PC-9 (cell line): ENCODE measurements at regions not wholly inside any gene's neighbourhood (a gene's known extent, or its start where the extent isn't known, plus 50 kb on each side); places are given as distances from the start of the nearest gene placed in this dataset.

Source experiments
- BruUV-seq: library from RNA; stranded (reverse); fragments of 400-500 nt; replicated peaks from 2 replicates; lab custom pipeline; 2021; lab: Mats Ljungman, UMichigan
- CTCF ChIA-PET: fragments of 300-600 bp; sonication (Branson Sonifier 250); formaldehyde crosslinking; loops from one replicate; lab custom pipeline; 2022; ENCODE audit warnings: antibody characterized with exemption; lab: Charles Lee
- POLR2A ChIA-PET: fragments of 300-600 bp; sonication (Branson Sonifier 250); formaldehyde crosslinking; loops from one replicate; lab custom pipeline; 2022; ENCODE audit warnings: antibody characterized with exemption; ENCODE audit not compliant: unreplicated experiment; lab: Charles Lee
- DNase-seq, 2 experiments: peaks; one replicate each; pipeline versions ENCODE4 v3.0.0 to v3.0.0-alpha.2; 2015 to 2022; ENCODE audit warnings: mixed read lengths in 1 of 2
- H2AFZ ChIP-seq: fragments of 200-600 bp; sonication (generic); 2 replicates; pipeline ENCODE4 v1.8.1; 2017; ENCODE audit warnings: antibody characterized with exemption
- H3F3A ChIP-seq: fragments of 200-600 bp; sonication (generic); 2 replicates; pipeline ENCODE4 v1.8.1; 2017; ENCODE audit warnings: antibody characterized with exemption, mild to moderate bottlenecking, low read depth; ENCODE audit not compliant: insufficient read depth
- H3K27ac ChIP-seq: fragments of 200-600 bp; sonication (generic); 2 replicates; pipeline ENCODE4 v1.6.1; 2016; ENCODE audit warnings: mixed run types
- H3K27me3 ChIP-seq: fragments of 200-600 bp; sonication (generic); 2 replicates; pipeline ENCODE4 v1.6.1; 2016; ENCODE audit warnings: low read depth, mixed run types; ENCODE audit not compliant: insufficient read depth
- H3K36me3 ChIP-seq: fragments of 200-600 bp; sonication (generic); 2 replicates; pipeline ENCODE4 v1.6.1; 2016; ENCODE audit warnings: low read depth, mixed run types
- H3K4me1 ChIP-seq: fragments of 200-600 bp; sonication (generic); replicated peaks from 2 replicates; pipeline ENCODE4 v1.6.1; 2016; ENCODE audit warnings: mixed run types; ENCODE audit not compliant: insufficient read depth
- H3K4me2 ChIP-seq: fragments of 200-600 bp; sonication (generic); 2 replicates; pipeline ENCODE4 v1.6.1; 2017; ENCODE audit warnings: mixed run types
- H3K4me3 ChIP-seq: fragments of 200-600 bp; sonication (generic); 2 replicates; pipeline ENCODE4 v1.6.1; 2016; ENCODE audit warnings: mixed run types
- H3K79me2 ChIP-seq: fragments of 200-600 bp; sonication (generic); 2 replicates; pipeline ENCODE4 v1.6.1; 2017; ENCODE audit warnings: low read depth, mixed run types
- H3K9me2 ChIP-seq: fragments of 200-600 bp; sonication (generic); 2 replicates; pipeline ENCODE4 v1.8.1; 2017; ENCODE audit warnings: mild to moderate bottlenecking; ENCODE audit not compliant: insufficient read depth
- H3K9me3 ChIP-seq: fragments of 200-600 bp; sonication (generic); 2 replicates; pipeline ENCODE4 v1.8.1; 2016; ENCODE audit warnings: low read depth; ENCODE audit not compliant: insufficient read depth
- H4K20me1 ChIP-seq: fragments of 200-600 bp; sonication (generic); 2 replicates; pipeline ENCODE4 v1.8.1; 2017; ENCODE audit not compliant: insufficient read depth
- EZH2 ChIP-seq: fragments of 200-600 bp; sonication (generic); IDR thresholded peaks from 2 replicates; pipeline ENCODE4 v1.8.0; 2017; ENCODE audit warnings: antibody characterized with exemption, low read depth
- intact Hi-C: fragments of 100-400 bp; cut with micrococcal nuclease; formaldehyde crosslinking; loops from one replicate; pipeline ENCODE4 v1.10.0; 2022; ENCODE audit not compliant: unreplicated experiment
- TF ChIP-seq, protein P1 (sequence below): fragments of 200-600 bp; sonication (generic); conservative IDR thresholded peaks from 2 replicates; pipeline ENCODE4 v1.6.1; 2017; ENCODE audit warnings: mixed run types, antibody characterized with exemption, mild to moderate bottlenecking, moderate library complexity

DNA sequence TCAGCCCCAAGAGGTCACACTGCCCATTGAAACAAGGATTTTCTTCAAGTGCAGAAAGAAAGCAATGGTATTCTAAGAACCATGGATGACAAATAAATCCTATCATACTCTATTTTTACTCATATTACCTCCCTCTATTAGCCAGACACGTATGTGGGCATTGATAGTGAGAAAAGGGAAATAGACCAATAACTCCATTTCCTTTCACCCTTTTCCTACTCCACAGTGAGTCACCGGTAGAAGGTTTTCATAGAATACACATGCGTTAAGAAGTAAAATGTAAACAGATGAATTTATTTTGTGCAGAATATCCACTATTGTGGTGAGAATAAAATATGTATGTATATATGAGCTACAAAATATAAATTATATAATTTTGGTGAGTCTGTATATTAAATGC, 568.9 kb upstream of the ADGRL4 start:
- Histone ChIP-seq H3F3A (no peaks in the 10 kb centered on the region), H2AFZ (no peak overlapping the region), H3K79me2 (no peaks in the 10 kb centered on the region), H3K27me3 (no peaks in the 10 kb centered on the region), H3K4me2 (no peak overlapping the region), H3K27ac (no peak overlapping the region), H4K20me1 (no peaks in the 10 kb centered on the region), H3K4me1 (no peaks in the 10 kb centered on the region), H3K9me3 (no peaks in the 10 kb centered on the region), H3K36me3 (no peaks in the 10 kb centered on the region), H3K9me2 (no peaks in the 10 kb centered on the region), H3K4me3 (no peak overlapping the region)
- no peak for TF ChIP-seq EZH2
- TF ChIP-seq, protein P1, sequence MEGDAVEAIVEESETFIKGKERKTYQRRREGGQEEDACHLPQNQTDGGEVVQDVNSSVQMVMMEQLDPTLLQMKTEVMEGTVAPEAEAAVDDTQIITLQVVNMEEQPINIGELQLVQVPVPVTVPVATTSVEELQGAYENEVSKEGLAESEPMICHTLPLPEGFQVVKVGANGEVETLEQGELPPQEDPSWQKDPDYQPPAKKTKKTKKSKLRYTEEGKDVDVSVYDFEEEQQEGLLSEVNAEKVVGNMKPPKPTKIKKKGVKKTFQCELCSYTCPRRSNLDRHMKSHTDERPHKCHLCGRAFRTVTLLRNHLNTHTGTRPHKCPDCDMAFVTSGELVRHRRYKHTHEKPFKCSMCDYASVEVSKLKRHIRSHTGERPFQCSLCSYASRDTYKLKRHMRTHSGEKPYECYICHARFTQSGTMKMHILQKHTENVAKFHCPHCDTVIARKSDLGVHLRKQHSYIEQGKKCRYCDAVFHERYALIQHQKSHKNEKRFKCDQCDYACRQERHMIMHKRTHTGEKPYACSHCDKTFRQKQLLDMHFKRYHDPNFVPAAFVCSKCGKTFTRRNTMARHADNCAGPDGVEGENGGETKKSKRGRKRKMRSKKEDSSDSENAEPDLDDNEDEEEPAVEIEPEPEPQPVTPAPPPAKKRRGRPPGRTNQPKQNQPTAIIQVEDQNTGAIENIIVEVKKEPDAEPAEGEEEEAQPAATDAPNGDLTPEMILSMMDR, result no peak
- DNase-seq, result no peak
- intact Hi-C loops, result no loop called here
- BruUV-seq, result no TSS peak
- CTCF ChIA-PET, result no interaction called here
- POLR2A ChIA-PET, result no interaction called here

DNA sequence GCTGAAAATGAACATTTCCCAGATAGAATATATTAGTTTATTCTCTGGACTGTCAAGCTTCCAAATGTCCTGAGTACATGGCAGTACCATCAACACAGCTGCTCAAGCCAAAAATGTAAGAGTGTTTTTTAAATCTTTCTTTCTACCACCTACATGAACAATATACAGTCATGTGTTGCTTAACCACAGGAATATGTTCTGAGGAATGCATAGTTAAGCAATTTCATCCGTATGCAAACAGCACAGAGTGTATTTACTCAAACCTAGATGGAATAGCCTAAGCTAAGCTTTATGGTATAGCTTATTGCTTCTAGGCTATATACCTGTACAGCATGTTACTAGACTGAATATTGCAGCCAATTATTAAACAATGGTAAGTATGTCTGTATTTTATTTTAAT, 561.9 kb upstream of the ADGRL4 start:
- Histone ChIP-seq H2AFZ (no peak overlapping the region), H3K79me2 (no peaks in the 10 kb centered on the region), H3K4me2 (no peak overlapping the region), H3K4me1 (no peaks in the 10 kb centered on the region), H3K4me3 (no peak overlapping the region), H3K27me3 (no peaks in the 10 kb centered on the region), H3K27ac (no peak overlapping the region), H3K9me3 (no peaks in the 10 kb centered on the region), H3K9me2 (no peaks in the 10 kb centered on the region), H3F3A (no peaks in the 10 kb centered on the region), H3K36me3 (no peaks in the 10 kb centered on the region), H4K20me1 (no peaks in the 10 kb centered on the region)
- intact Hi-C loops, result no loop called here
- CTCF ChIA-PET, result no interaction called here
- POLR2A ChIA-PET, result no interaction called here
- BruUV-seq, result no TSS peak
- TF ChIP-seq EZH2, result no peak
- TF ChIP-seq, protein P1, result no peak
- no peak for DNase-seq

- Histone ChIP-seq H4K20me1 (no peaks in the 10 kb centered on the region), H3K9me3 (no peaks in the 10 kb centered on the region; the same call in 1 of the 2 replicates), H3K27ac (no peak overlapping the region), H3K4me3 (no peak overlapping the region), H3K36me3 (no peaks in the 10 kb centered on the region), H3K27me3 (no peaks in the 10 kb centered on the region), H2AFZ (no peak overlapping the region), H3K4me2 (no peak overlapping the region), H3K4me1 (no peaks in the 10 kb centered on the region), H3F3A (no peaks in the 10 kb centered on the region), H3K79me2 (no peaks in the 10 kb centered on the region), H3K9me2 (no peaks in the 10 kb centered on the region; the same call in 1 of the 2 replicates)
- intact Hi-C loops, result no loop called here
- BruUV-seq, result no TSS peak
- TF ChIP-seq EZH2, result no peak
- TF ChIP-seq, protein P1, result no peak
- ChIA-PET POLR2A (no interaction called here), CTCF (no interaction called here)
- no peak for DNase-seq
These were observed 555.0 kb upstream of the ADGRL4 start for GRCh38 chr1:79561521-79561978.
